GM23338 (cell line): ENCODE measurements at regions not wholly inside any gene's neighbourhood (a gene's known extent, or its start where the extent isn't known, plus 50 kb on each side); places are given as distances from the start of the nearest gene placed in this dataset.
"Not testable (repeated sequence)": the region's sequence is repeated elsewhere in the genome, so short reads cannot be mapped to it uniquely, and the experiment has no call there.

Experiments
- ATAC-seq: fragments of 200-7000 bp; cut with Tn5 transposase; 3 replicates; pipeline ENCODE4 v1.9.1; 2020
- DNase-seq: peaks from one replicate; pipeline ENCODE4 v3.0.0-alpha.2; 2015; ENCODE audit warnings: low spot score
- H2AFZ ChIP-seq: fragments of 200-600 bp; sonication (generic); 2 replicates; pipeline ENCODE4 v1.8.0; 2016; ENCODE audit warnings: antibody characterized with exemption, mild to moderate bottlenecking, moderate library complexity
- H3F3A ChIP-seq: fragments of 200-600 bp; sonication (generic); replicated peaks from 2 replicates; pipeline ENCODE4 v1.8.0; 2017; ENCODE audit warnings: antibody characterized with exemption, mixed run types, low read depth
- H3K27ac ChIP-seq: fragments of 200-600 bp; sonication (generic); 2 replicates; pipeline ENCODE4 v1.6.1; 2016; ENCODE audit warnings: low read depth
- H3K27me3 ChIP-seq: fragments of 200-600 bp; sonication (generic); 2 replicates; pipeline ENCODE4 v1.8.0; 2016; ENCODE audit warnings: mild to moderate bottlenecking, mixed run types, moderate library complexity; ENCODE audit not compliant: insufficient read depth
- H3K36me3 ChIP-seq: fragments of 200-600 bp; sonication (generic); 2 replicates; pipeline ENCODE4 v1.8.0; 2016; ENCODE audit warnings: mild to moderate bottlenecking; ENCODE audit not compliant: insufficient read depth
- H3K4me1 ChIP-seq: fragments of 200-600 bp; sonication (generic); 2 replicates; pipeline ENCODE4 v1.8.0; 2016; ENCODE audit warnings: mild to moderate bottlenecking, moderate library complexity; ENCODE audit not compliant: insufficient read depth
- H3K4me2 ChIP-seq: fragments of 200-600 bp; sonication (generic); 2 replicates; pipeline ENCODE4 v1.7.1; 2017; ENCODE audit warnings: mixed run types
- H3K4me3 ChIP-seq: fragments of 200-600 bp; sonication (generic); 2 replicates; pipeline ENCODE4 v1.6.1; 2016; ENCODE audit warnings: mixed run types
- H3K79me2 ChIP-seq: fragments of 200-600 bp; sonication (generic); replicated peaks from 2 replicates; pipeline ENCODE4 v1.8.0; 2017; ENCODE audit warnings: mild to moderate bottlenecking; ENCODE audit not compliant: insufficient read depth
- H3K9me2 ChIP-seq: fragments of 200-600 bp; sonication (generic); 2 replicates; pipeline ENCODE4 v1.8.0; 2017; ENCODE audit not compliant: insufficient read depth
- H4K20me1 ChIP-seq: fragments of 200-600 bp; sonication (generic); replicated peaks from 2 replicates; pipeline ENCODE4 v1.8.0; 2017; ENCODE audit warnings: mild to moderate bottlenecking; ENCODE audit not compliant: insufficient read depth
- H3K27ac Mint-ChIP-seq: 2 replicates; pipeline ENCODE4 v1.8.0; 2020; ENCODE audit warnings: inconsistent platforms, mild to moderate bottlenecking, moderate library complexity, mixed read lengths
- H3K27me3 Mint-ChIP-seq: 3 replicates; pipeline ENCODE4 v1.8.0; 2022; ENCODE audit warnings: low read depth, mild to moderate bottlenecking, moderate library complexity, mixed read lengths, inconsistent platforms; ENCODE audit not compliant: insufficient read depth, poor library complexity
- H3K36me3 Mint-ChIP-seq: 3 replicates; pipeline ENCODE4 v1.8.0; 2021; ENCODE audit warnings: low read depth, mild to moderate bottlenecking, inconsistent platforms, moderate library complexity, mixed read lengths
- H3K4me1 Mint-ChIP-seq: 3 replicates; pipeline ENCODE4 v1.8.0; 2020; ENCODE audit warnings: mild to moderate bottlenecking, inconsistent platforms, mixed read lengths
- H3K4me3 Mint-ChIP-seq: 3 replicates; pipeline ENCODE4 v1.8.0; 2021; ENCODE audit warnings: moderate library complexity, mild to moderate bottlenecking, inconsistent platforms, mixed read lengths
- H3K9me3 Mint-ChIP-seq: 3 replicates; pipeline ENCODE4 v1.8.0; 2020; ENCODE audit warnings: moderate library complexity, mild to moderate bottlenecking, inconsistent platforms, mixed read lengths
- EZH2 ChIP-seq: fragments of 200-600 bp; sonication (generic); IDR thresholded peaks from one replicate; pipeline ENCODE4 v1.8.0; 2017; ENCODE audit warnings: antibody characterized with exemption, mild to moderate bottlenecking, low read depth; ENCODE audit not compliant: unreplicated experiment
- STAT1 ChIP-seq: IDR thresholded peaks from one replicate; pipeline ENCODE4 v1.6.1; 2016; ENCODE audit warnings: antibody characterized with exemption; ENCODE audit not compliant: unreplicated experiment
- ZNF331 ChIP-seq: fragments of 250-450 bp; sonication (Bioruptor Pico); IDR thresholded peaks from 2 replicates; pipeline ENCODE4 v1.5.0; 2020; ENCODE audit warnings: low read depth, mild to moderate bottlenecking, moderate library complexity
- TF ChIP-seq, protein P1 (sequence below): fragments of 250-450 bp; sonication (Bioruptor Pico); IDR thresholded peaks from 2 replicates; pipeline ENCODE4 v1.5.0; 2020; ENCODE audit warnings: mild to moderate bottlenecking, moderate library complexity

- TF ChIP-seq, protein P1, sequence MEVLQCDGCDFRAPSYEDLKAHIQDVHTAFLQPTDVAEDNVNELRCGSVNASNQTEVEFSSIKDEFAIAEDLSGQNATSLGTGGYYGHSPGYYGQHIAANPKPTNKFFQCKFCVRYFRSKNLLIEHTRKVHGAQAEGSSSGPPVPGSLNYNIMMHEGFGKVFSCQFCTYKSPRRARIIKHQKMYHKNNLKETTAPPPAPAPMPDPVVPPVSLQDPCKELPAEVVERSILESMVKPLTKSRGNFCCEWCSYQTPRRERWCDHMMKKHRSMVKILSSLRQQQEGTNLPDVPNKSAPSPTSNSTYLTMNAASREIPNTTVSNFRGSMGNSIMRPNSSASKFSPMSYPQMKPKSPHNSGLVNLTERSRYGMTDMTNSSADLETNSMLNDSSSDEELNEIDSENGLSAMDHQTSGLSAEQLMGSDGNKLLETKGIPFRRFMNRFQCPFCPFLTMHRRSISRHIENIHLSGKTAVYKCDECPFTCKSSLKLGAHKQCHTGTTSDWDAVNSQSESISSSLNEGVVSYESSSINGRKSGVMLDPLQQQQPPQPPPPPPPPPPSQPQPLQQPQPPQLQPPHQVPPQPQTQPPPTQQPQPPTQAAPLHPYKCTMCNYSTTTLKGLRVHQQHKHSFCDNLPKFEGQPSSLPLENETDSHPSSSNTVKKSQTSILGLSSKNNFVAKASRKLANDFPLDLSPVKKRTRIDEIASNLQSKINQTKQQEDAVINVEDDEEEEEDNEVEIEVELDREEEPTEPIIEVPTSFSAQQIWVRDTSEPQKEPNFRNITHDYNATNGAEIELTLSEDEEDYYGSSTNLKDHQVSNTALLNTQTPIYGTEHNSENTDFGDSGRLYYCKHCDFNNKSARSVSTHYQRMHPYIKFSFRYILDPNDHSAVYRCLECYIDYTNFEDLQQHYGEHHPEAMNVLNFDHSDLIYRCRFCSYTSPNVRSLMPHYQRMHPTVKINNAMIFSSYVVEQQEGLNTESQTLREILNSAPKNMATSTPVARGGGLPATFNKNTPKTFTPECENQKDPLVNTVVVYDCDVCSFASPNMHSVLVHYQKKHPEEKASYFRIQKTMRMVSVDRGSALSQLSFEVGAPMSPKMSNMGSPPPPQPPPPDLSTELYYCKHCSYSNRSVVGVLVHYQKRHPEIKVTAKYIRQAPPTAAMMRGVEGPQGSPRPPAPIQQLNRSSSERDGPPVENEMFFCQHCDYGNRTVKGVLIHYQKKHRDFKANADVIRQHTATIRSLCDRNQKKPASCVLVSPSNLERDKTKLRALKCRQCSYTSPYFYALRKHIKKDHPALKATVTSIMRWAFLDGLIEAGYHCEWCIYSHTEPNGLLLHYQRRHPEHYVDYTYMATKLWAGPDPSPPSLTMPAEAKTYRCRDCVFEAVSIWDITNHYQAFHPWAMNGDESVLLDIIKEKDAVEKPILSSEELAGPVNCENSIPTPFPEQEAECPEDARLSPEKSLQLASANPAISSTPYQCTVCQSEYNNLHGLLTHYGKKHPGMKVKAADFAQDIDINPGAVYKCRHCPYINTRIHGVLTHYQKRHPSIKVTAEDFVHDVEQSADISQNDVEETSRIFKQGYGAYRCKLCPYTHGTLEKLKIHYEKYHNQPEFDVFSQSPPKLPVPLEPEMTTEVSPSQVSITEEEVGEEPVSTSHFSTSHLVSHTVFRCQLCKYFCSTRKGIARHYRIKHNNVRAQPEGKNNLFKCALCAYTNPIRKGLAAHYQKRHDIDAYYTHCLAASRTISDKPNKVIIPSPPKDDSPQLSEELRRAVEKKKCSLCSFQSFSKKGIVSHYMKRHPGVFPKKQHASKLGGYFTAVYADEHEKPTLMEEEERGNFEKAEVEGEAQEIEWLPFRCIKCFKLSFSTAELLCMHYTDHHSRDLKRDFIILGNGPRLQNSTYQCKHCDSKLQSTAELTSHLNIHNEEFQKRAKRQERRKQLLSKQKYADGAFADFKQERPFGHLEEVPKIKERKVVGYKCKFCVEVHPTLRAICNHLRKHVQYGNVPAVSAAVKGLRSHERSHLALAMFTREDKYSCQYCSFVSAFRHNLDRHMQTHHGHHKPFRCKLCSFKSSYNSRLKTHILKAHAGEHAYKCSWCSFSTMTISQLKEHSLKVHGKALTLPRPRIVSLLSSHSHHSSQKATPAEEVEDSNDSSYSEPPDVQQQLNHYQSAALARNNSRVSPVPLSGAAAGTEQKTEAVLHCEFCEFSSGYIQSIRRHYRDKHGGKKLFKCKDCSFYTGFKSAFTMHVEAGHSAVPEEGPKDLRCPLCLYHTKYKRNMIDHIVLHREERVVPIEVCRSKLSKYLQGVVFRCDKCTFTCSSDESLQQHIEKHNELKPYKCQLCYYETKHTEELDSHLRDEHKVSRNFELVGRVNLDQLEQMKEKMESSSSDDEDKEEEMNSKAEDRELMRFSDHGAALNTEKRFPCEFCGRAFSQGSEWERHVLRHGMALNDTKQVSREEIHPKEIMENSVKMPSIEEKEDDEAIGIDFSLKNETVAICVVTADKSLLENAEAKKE = no peak
- TF ChIP-seq EZH2 = no peak
- TF ChIP-seq ZNF331 (CRISPR knock-in tag) = no peak
- no peak for TF ChIP-seq STAT1
Measured at GRCh38 chr15:34637305-34637704, 53.9 kb upstream of the GOLGA8B start (continued).

DNA sequence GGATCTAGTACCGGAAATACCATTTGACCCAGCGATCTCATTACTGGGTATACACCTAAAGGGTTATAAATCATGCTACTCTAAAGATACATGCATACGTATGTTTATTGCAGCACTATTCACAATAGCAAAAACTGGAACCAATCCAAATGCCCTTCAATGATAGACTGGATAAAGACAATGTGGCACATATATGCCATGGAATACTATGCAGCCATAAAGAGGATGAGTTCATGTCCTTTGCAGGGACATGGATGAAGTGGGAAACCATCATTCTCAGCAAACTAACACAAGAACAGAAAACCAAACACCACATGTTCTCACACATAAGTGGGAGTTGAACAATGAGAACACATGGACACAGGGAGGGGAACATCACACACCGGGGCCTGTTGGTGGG, 50.2 kb upstream of the GOLGA8B start:
- not testable (repeated sequence) for ATAC-seq, H3K9me3 Mint-ChIP-seq, H3K79me2 ChIP-seq, H3K36me3 ChIP-seq, H3F3A ChIP-seq, H3K27ac ChIP-seq, H2AFZ ChIP-seq, H3K36me3 Mint-ChIP-seq, H3K27me3 Mint-ChIP-seq, DNase-seq, H3K4me2 ChIP-seq, H3K4me1 Mint-ChIP-seq, H3K9me2 ChIP-seq, H3K27ac Mint-ChIP-seq, H3K4me3 ChIP-seq, H3K27me3 ChIP-seq, H3K4me3 Mint-ChIP-seq, H3K4me1 ChIP-seq, H4K20me1 ChIP-seq
